OCI-M2 (cell line): ENCODE measurements at regions not wholly inside any gene's neighbourhood (a gene's known extent, or its start where the extent isn't known, plus 50 kb on each side); places are given as distances from the start of the nearest gene placed in this dataset.
A peak's percentile ranks its signal among the peaks of the same experiment; 100 is the strongest.
"Not testable (repeated sequence)": the region's sequence is repeated elsewhere in the genome, so short reads cannot be mapped to it uniquely, and the experiment has no call there.

ENCODE experiments used
- DNase-seq: peaks from one replicate; lab custom pipeline; 2025; ENCODE audit not compliant: unreplicated experiment; lab: John Stamatoyannopoulos, UW

- DNase-seq, result no peak
Measured at GRCh38 chr15:26084771-26085170, 221.6 kb upstream of the ATP10A start.

- DNase-seq, result no peak
Measured at GRCh38 chr15:26083896-26084295, 220.8 kb upstream of the ATP10A start.

GRCh38 chr15:26083457-26083856 lies 220.3 kb upstream of the ATP10A start:
- DNase-seq, result no peak

DNA sequence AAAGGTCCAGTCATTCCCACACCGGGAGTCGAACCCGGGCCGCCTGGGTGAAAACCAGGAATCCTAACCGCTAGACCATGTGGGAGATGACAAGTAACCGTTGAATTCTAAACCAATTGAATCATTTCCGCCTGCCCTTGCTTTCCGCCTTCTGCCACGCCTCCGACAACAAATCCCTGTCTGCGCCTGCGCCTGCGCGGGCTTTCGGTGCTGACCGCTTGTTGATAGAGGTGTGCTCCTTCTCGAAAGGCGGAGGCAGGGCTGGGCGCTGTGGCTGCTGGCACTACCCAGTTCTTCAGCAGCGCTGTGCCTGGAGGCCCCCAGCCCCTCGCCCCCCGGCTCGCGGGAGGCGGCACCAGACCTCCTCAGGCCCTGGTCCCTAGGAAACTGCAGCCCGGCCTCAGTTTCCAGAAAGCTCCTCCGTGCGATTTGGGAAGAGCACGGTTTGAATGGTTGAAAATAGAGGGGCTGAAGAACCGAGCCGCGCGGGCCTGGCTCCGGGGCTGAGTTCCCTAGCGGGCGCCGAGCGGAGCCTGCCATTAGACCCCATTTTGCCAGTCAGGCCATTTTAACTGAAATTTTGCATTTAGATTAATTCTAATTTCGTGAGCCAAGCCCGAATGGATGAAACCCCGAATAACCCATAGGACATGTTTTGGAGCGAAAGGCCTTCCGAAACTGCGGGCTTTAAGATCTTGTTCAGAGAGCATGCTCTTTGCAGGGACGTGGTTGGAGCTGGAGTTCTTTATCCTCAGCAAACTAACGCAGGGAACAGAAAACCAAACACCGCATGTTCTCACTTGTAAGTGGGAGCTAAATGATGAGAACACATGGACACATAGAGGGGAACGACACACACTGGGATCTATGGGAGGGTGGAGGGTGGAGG lies 219.3 kb upstream of the ATP10A start:
- DNase-seq, result peak; percentile 61

GRCh38 chr15:26081758-26082220 lies 218.7 kb upstream of the ATP10A start:
- DNase-seq, result no peak

- DNase-seq, result no peak
Measured at GRCh38 chr15:26075770-26076169, 212.6 kb upstream of the ATP10A start.

DNA sequence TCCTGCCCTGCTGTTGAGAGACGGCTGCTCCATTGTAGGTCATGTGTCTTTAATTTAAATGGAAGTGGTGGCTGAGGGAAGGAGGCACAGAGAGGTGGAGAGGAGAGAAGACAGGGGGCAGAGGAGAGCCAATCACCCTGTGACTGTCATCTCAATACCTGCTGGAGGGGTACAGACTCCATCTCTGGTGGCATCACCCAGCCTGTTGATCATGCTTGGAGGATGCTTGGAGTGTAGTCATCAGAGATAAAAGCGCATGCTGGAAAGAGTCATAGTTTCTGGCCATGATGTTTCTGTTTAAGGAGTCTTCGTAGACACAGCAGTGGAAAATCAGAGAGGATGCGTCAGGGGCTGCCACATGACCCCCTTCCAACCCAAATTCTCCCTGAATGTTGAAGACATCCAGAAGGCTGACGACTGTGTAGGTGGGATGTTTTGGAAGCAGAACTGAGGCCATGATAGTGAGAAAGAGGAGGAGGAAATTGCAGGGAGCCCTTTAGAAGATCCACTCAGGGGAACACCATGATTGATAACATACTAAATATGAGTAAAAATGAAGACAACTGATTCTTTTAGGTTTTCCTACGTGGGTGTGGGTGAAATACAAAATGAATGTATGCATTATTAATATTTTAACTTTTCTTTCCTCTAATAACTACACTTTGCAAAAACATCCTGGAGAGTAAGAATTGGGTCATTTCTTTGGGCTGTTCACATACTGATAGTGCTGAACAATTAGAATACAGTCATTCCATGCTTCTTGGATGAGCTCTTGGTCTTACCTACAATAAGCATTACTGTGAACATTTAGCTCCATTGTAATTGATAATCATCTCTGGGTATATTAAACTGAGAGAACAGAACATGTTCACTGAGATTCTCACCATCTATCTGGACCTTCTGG lies 210.6 kb upstream of the ATP10A start:
- DNase-seq, result no peak

DNA sequence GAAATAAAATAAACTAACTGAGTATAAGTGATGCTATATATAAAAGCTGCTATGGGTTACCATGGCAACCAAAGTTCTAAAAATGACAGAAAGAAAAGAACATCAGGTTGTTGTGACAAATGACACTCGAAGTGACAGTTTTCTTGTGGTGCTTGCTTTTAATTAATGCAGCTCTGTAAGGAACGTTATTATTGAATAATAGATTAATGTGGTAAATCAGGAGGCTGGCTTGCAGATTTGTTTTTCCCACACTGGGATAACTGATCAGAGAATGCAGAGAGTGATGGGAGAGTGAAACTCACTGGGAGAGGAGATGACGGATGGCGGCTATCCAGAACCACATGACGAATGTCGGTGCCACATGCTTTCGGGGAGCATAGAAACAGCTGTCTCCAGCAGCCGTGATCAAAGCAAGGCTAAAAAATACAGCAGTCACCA lies 207.0 kb upstream of the ATP10A start:
- no peak for DNase-seq

DNA sequence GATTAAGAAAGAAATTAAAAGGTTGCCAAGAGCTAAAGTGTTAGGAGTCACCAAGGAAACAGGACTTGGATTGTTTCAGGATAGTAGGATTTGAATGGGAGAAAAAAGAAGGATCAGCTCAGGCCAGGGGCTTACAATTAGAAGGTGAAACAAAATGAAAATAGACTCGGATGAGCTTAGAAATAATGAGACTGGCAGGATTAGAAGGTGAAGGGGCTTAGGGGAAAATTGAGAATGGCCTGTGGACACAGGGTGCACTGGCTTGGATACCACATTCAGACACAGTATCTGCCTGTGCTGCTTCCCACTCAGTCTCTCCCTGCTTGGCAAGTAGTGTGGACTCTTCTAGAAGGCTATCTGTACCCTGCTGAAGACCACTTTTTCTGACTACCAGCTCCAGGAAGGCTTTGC lies 206.1 kb upstream of the ATP10A start:
- no peak for DNase-seq

- DNase-seq, result no peak
Measured at GRCh38 chr15:26066896-26067295, 203.8 kb upstream of the ATP10A start.

GRCh38 chr15:26065723-26066122 lies 202.6 kb upstream of the ATP10A start:
- no peak for DNase-seq

- no peak for DNase-seq
Measured at GRCh38 chr15:26061248-26061647, 198.1 kb upstream of the ATP10A start.

DNA sequence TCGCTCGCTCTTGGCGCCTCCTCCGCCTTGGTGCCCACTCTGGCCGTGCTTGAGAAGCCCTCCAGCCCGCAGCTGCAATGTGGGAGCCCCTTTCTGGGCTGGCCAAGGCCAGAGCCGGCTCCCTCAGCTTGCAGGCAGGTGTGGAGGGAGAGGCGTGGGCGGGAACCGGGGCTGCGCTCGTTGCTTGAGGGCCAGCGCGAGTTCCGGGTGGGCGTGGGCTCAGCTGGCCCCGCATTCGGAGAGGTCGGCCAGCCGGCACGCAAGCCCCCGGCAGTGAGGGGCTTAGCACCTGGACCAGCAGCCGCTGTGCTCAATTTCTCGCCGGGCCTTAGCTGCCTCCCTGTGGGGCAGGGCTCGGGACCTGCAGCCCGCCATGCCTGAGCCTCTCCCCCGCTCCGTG lies 193.6 kb upstream of the ATP10A start:
- not testable (repeated sequence) for DNase-seq

DNA sequence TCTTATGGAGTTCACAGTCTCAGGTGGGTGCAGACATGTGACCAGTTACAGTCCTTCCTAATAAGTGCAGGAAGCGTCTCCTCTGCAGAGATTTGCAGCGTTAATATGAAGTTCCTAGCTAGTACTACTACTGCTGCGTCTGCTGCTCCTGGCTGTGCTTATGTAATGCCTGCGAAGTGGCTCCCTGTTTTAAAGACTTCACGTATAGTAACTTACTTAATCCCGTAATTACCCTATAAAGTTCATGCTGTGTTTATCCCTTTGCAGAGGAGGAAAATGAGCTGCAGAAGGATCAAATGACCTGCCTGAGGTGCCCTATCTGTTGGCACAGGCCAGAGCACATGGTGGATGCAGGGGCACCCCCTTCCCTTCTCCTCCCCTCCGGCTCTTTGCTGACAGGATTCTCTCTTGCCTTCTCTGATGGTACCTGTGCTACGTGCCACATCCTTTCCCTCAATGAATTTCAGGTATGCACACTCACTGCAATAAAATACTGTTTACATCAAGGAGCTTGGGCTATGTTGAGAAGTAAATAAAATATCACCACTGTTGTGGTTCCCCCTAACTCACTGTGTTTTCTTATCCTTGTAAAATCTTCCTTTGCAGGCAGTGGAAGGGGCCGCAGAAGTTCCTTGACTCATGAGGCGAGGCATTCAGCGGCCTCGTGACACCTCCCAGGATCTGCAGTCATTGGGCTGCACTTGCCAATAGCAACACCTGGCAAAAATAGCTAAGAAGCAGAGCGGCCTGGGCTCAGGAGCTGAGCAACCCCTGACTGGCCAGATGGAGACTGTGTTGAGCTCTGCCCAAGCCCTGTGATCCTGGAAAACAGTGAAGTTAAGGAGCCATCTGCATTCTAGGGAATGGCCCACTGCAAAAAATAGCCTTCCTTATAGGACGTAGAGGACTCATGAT lies 188.9 kb upstream of the ATP10A start:
- no peak for DNase-seq

GRCh38 chr15:26050984-26051383 lies 187.9 kb upstream of the ATP10A start:
- no peak for DNase-seq

GRCh38 chr15:26049900-26050657 lies 187.0 kb upstream of the ATP10A start:
- no peak for DNase-seq

DNA sequence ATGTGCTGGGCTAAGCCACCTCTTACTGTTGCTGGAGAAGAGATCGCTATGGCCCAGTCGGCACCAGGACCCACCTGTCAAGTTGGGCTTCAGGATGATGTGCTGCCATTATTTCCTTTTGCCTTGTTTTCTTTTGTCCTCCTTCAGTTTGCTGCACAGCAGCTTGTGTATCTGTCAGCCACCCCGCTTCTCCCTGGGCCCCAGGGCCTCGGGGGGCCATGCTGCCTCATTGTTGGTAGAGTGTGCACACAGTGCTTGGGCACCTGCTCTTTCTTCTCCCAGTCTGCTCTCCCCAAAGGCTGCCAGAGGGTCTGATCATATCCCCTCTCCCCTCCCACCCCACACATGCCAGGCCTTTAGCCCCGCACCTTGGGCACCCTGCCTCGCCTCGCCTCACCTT lies 185.5 kb upstream of the ATP10A start:
- no peak for DNase-seq

GRCh38 chr15:26045516-26045915 lies 182.4 kb upstream of the ATP10A start:
- DNase-seq, result no peak

DNA sequence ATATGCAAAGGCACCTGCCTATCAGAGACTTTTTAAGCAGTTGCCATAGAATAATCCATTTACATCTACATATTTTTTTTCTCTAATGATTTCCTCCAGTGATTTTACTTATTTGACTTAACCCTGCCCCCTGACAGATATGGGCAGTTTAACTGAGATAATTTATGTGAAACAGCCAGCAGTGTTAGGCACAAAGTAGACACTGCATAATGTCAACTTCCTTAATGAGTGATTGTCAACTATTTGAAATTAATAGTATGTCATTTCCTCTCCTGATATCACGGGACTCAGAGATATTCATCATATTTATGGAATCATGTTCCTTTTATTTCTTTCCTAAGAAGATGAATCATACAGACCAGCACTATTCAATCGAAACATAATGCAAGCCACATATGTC lies 179.9 kb upstream of the ATP10A start:
- no peak for DNase-seq

DNA sequence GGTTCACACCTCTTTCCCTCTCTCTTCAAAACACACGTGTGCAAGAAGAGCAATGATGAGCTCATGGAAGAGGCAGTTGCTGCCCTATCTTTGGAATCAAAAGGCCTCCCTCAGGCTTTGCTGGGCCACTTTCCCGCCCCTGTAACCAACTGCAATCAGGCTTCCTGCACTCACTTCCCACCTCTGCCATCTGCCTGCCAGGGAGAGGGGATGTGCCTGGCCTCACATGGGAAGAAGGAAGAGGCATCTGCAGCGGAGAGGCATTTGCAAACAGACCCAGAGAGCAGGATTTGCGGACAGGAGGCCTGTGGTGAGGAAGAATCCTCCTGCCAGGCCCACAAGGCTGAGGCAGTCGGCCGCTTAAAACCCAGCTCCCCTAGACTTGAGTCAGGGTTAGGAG lies 175.6 kb upstream of the ATP10A start:
- no peak for DNase-seq
